SU-DHL-6 (cell line): ENCODE measurements at regions not wholly inside any gene's neighbourhood (a gene's known extent, or its start where the extent isn't known, plus 50 kb on each side); places are given as distances from the start of the nearest gene placed in this dataset.

ENCODE experiments used
- H2AFZ ChIP-seq: fragments of 200-600 bp; sonication (generic); 2 replicates; pipeline ENCODE4 v1.6.1; 2014; ENCODE audit warnings: low read depth, mild to moderate bottlenecking, moderate library complexity, mixed read lengths, antibody characterized with exemption, low read length; ENCODE audit not compliant: severe bottlenecking
- H3F3A ChIP-seq: fragments of 200-600 bp; shearing (Covaris generic); 2 replicates; pipeline ENCODE4 v1.6.0; 2016; ENCODE audit warnings: antibody characterized with exemption, mild to moderate bottlenecking; ENCODE audit not compliant: insufficient read depth
- H3K27ac ChIP-seq: fragments of 200-600 bp; sonication (generic); 2 replicates; pipeline ENCODE4 v1.5.1; 2016; ENCODE audit warnings: low read depth, mild to moderate bottlenecking, low read length, moderate library complexity, mixed read lengths
- H3K27me3 ChIP-seq: fragments of 200-600 bp; sonication (generic), shearing (Covaris generic); 2 replicates; pipeline ENCODE4 v1.6.0; 2014; ENCODE audit warnings: mild to moderate bottlenecking, low read length
- H3K36me3 ChIP-seq: fragments of 200-600 bp; sonication (generic); 2 replicates; pipeline ENCODE4 v1.6.1; 2014; ENCODE audit warnings: mild to moderate bottlenecking, low read length, mixed read lengths
- H3K4me2 ChIP-seq: fragments of 300-600, 200-600 bp; shearing (Covaris generic), sonication (generic); 2 replicates; pipeline ENCODE4 v1.6.0; 2014; ENCODE audit warnings: low read length, low read depth, mild to moderate bottlenecking; ENCODE audit not compliant: poor library complexity, severe bottlenecking
- H3K4me3 ChIP-seq: fragments of 200-600 bp; sonication (generic); 2 replicates; pipeline ENCODE4 v1.5.1; 2014; ENCODE audit warnings: antibody characterized with exemption, low read length, mild to moderate bottlenecking, mixed read lengths; ENCODE audit not compliant: insufficient read depth, poor library complexity, severe bottlenecking
- H3K79me2 ChIP-seq: fragments of 200-600 bp; sonication (generic); 2 replicates; pipeline ENCODE4 v1.6.1; 2014; ENCODE audit warnings: mild to moderate bottlenecking, low read length, moderate library complexity; ENCODE audit not compliant: insufficient read depth
- H3K9ac ChIP-seq: fragments of 200-600 bp; sonication (generic); 2 replicates; pipeline ENCODE4 v1.7.0; 2014; ENCODE audit warnings: mild to moderate bottlenecking, low read length
- H3K9me2 ChIP-seq: fragments of 200-600 bp; sonication (generic); replicated peaks from 2 replicates; pipeline ENCODE4 v1.6.1; 2014; ENCODE audit warnings: low read length; ENCODE audit not compliant: insufficient read depth
- H3K9me3 ChIP-seq: fragments of 200-600 bp; sonication (generic); 2 replicates; pipeline ENCODE4 v1.6.1; 2014; ENCODE audit warnings: low read length, mixed read lengths; ENCODE audit not compliant: insufficient read depth
- H4K20me1 ChIP-seq: fragments of 200-600 bp; sonication (generic); 2 replicates; pipeline ENCODE4 v1.6.1; 2014; ENCODE audit warnings: low read depth, mild to moderate bottlenecking, antibody characterized with exemption, low read length, moderate library complexity, mixed read lengths
- EZH2phosphoT487 ChIP-seq: fragments of 200-600 bp; sonication (generic), shearing (Covaris generic); conservative IDR thresholded peaks from 2 replicates; pipeline ENCODE4 v1.6.1; 2018; ENCODE audit warnings: mild to moderate bottlenecking, antibody characterized with exemption, low read length, moderate library complexity, mixed read lengths
- TF ChIP-seq, protein P1 (sequence below): fragments of 200-600 bp; sonication (generic); IDR thresholded peaks from one replicate; pipeline ENCODE4 v1.5.1; 2017; ENCODE audit warnings: antibody characterized with exemption, mild to moderate bottlenecking, low read length, moderate library complexity; ENCODE audit not compliant: insufficient read depth, poor library complexity, severe bottlenecking

DNA sequence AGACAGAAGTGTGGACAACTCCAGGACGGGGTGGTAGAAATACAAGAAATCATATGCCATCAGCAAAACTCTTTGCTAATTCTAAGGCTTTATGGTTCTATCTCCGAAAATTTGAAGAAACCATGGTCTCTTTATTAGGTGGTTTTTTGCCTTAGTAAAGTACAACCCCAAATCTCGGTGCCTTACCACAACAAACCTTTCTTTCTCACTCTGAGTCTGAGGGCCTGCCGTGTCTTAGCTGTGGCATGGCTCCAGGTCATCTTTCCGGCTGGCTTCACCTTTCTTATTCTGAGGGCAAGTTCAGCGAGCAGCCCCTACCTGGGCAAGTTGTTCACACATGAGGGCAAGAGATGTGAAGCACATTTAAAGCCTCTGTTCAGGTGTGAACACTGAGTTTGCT is 280.6 kb downstream of the TTLL7 start:
- Histone ChIP-seq H3F3A (no peaks in the 10 kb centered on the region), H2AFZ (no peak overlapping the region)

GRCh38 chr1:83717785-83718184 is 281.1 kb downstream of the TTLL7 start:
- no peaks in the 10 kb centered on the region for H4K20me1 ChIP-seq
- H3K9me2 ChIP-seq = no peaks in the 10 kb centered on the region
- no peaks in the 10 kb centered on the region for H3K79me2 ChIP-seq
- H3K27ac ChIP-seq = no peak overlapping the region
- no peak overlapping the region for H3K4me3 ChIP-seq
- H3K9me3 ChIP-seq = no peaks in the 10 kb centered on the region
- no peaks in the 10 kb centered on the region for H3F3A ChIP-seq
- no peaks in the 10 kb centered on the region for H3K27me3 ChIP-seq
- no peaks in the 10 kb centered on the region for H3K36me3 ChIP-seq
- H3K9ac ChIP-seq = no peak overlapping the region
- TF ChIP-seq, protein P1, sequence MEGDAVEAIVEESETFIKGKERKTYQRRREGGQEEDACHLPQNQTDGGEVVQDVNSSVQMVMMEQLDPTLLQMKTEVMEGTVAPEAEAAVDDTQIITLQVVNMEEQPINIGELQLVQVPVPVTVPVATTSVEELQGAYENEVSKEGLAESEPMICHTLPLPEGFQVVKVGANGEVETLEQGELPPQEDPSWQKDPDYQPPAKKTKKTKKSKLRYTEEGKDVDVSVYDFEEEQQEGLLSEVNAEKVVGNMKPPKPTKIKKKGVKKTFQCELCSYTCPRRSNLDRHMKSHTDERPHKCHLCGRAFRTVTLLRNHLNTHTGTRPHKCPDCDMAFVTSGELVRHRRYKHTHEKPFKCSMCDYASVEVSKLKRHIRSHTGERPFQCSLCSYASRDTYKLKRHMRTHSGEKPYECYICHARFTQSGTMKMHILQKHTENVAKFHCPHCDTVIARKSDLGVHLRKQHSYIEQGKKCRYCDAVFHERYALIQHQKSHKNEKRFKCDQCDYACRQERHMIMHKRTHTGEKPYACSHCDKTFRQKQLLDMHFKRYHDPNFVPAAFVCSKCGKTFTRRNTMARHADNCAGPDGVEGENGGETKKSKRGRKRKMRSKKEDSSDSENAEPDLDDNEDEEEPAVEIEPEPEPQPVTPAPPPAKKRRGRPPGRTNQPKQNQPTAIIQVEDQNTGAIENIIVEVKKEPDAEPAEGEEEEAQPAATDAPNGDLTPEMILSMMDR = no peak
- TF ChIP-seq EZH2phosphoT487 = no peak
- no peak overlapping the region for H3K4me2 ChIP-seq
- no peak overlapping the region for H2AFZ ChIP-seq

More for the DNA sequence above, 280.6 kb downstream of the TTLL7 start:
- no peak for TF ChIP-seq EZH2phosphoT487
- TF ChIP-seq, protein P1 = no peak
- Histone ChIP-seq H3K27me3 (no peaks in the 10 kb centered on the region), H3K9ac (no peak overlapping the region), H3K36me3 (no peaks in the 10 kb centered on the region), H3K9me2 (no peaks in the 10 kb centered on the region), H3K9me3 (no peaks in the 10 kb centered on the region), H3K4me2 (no peak overlapping the region), H3K79me2 (no peaks in the 10 kb centered on the region), H4K20me1 (no peaks in the 10 kb centered on the region), H3K4me3 (no peak overlapping the region), H3K27ac (no peak overlapping the region)

GRCh38 chr1:83716641-83717040 is 282.3 kb downstream of the TTLL7 start:
- Histone ChIP-seq H4K20me1 (no peaks in the 10 kb centered on the region), H3K9ac (no peak overlapping the region), H3K79me2 (no peaks in the 10 kb centered on the region), H3F3A (no peaks in the 10 kb centered on the region), H2AFZ (no peak overlapping the region), H3K27me3 (no peaks in the 10 kb centered on the region), H3K9me3 (no peaks in the 10 kb centered on the region), H3K4me3 (no peak overlapping the region), H3K36me3 (no peaks in the 10 kb centered on the region), H3K9me2 (no peaks in the 10 kb centered on the region), H3K4me2 (no peak overlapping the region), H3K27ac (no peak overlapping the region)
- no peak for TF ChIP-seq EZH2phosphoT487
- TF ChIP-seq, protein P1 = no peak
